ENCODE measurements at regions not wholly inside any gene's neighbourhood (a gene's known extent, or its start where the extent isn't known, plus 50 kb on each side); places are given as distances from the start of the nearest gene placed in this dataset.

DNA sequence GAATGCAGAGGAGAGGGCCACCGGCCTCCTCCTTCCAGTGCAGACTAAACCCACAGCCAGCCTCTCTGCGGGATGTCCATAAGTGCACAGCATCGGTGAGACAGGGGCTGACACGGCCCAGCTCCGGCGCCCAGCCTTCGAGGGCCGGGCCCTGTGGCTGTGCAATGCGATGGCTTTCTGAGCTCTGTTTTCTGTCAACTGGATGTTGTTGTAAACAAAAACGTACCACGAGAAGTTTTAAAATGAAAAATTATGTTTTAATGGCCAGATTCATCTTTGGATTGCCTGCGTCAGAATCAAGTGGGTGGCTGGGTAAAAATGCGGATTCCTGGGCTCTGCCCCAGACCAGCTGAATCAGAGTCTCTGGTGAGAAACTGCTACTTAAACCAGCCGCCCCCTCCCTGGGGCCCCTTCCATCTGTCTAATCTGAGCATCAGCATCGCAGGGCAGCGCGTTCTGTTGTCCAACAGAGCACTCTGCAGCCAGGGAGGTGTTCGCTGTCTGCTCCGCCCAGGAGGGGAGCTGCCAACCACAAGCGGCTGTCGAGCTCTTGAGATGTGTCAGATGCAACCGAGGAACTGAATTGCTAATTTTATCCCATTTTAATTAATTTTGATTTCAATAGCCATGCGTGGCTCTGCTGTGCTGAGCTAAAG lies 133.4 kb downstream of the RFLNA start:
- TF ChIP-seq, protein P1, sequence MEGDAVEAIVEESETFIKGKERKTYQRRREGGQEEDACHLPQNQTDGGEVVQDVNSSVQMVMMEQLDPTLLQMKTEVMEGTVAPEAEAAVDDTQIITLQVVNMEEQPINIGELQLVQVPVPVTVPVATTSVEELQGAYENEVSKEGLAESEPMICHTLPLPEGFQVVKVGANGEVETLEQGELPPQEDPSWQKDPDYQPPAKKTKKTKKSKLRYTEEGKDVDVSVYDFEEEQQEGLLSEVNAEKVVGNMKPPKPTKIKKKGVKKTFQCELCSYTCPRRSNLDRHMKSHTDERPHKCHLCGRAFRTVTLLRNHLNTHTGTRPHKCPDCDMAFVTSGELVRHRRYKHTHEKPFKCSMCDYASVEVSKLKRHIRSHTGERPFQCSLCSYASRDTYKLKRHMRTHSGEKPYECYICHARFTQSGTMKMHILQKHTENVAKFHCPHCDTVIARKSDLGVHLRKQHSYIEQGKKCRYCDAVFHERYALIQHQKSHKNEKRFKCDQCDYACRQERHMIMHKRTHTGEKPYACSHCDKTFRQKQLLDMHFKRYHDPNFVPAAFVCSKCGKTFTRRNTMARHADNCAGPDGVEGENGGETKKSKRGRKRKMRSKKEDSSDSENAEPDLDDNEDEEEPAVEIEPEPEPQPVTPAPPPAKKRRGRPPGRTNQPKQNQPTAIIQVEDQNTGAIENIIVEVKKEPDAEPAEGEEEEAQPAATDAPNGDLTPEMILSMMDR (IDR thresholded peaks at IDR 0.05; ENCODE audit: low read length, missing control alignments) = no peak
- DNase-seq (ENCODE audit: low read depth) = peak; percentile 52
- H3K4me3 ChIP-seq (replicated peaks; ENCODE audit: low read depth, low read length) = no peak overlapping the region

GRCh38 chr12:124426594-124427555 lies 132.0 kb downstream of the RFLNA start:
- no peak overlapping the region for H3K4me3 ChIP-seq (replicated peaks; ENCODE audit: low read depth, low read length)
- DNase-seq (ENCODE audit: low read depth) = no peak
- TF ChIP-seq, protein P1 (IDR thresholded peaks at IDR 0.05; ENCODE audit: low read length, missing control alignments) = no peak

DNA sequence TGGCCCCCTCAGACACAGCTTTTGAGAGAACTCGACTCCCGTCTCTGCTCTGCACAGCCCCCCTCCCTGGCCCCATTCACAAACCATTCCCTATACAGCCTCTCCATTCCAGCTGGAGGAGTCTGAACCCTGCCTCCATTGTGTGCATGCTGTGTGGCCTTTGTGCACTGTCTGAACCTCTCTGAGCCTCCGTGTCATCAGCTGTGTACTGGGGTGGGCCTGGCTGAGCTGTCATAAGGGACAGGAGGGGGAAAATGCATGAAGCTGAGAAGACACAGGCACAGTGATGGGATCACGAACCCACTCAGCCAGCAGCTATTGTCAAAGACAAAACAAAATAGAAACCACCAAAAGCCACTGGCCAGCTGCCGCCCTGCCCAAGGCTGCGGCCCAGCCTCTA lies 130.8 kb downstream of the RFLNA start:
- no peak for DNase-seq (ENCODE audit: low read depth)
- TF ChIP-seq, protein P1 (IDR thresholded peaks at IDR 0.05; ENCODE audit: low read length, missing control alignments) = no peak
- no peak overlapping the region for H3K4me3 ChIP-seq (replicated peaks; ENCODE audit: low read depth, low read length)

- no peak for DNase-seq (ENCODE audit: low read depth)
- no peak overlapping the region for H3K4me3 ChIP-seq (replicated peaks; ENCODE audit: low read depth, low read length)
- TF ChIP-seq, protein P1 (IDR thresholded peaks at IDR 0.05; ENCODE audit: low read length, missing control alignments) = no peak
Observed at GRCh38 chr12:124424516-124424905, 129.6 kb downstream of the RFLNA start.

DNA sequence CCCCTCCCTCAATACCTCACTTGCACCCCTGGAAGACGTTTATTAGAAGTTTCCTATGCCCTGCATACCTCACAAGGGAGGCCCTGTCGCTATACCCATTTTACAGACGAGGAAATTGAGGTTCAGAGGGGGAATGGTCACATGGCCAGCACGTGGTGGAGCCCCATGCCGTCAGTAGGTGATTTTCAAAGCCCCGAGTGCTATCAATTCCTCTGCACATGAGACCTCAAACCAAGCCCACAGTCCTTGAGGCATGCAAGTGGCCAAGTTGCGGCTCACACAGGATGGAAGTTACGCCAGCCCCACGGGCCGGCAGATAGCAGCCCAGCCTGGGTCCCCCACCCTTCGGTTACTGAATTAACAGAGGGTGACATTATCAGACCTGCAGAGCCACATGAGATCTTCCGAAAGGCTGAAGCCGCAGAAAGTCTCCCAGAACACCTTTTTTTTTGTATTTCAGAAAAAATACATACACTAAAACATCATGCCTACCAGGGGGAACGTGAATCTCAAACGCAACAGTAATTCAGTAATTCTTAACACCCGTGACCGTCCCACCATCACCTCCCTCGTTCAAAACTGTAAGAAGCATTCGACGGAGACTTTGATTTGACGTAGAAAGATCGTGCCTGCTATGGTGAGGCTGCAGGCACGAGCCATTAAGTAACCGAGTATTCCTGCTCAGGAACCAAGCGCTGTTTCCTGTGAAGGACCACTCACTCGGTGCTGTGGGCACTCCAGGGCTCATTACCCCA lies 129.0 kb downstream of the RFLNA start:
- DNase-seq (ENCODE audit: low read depth) = no peak

More for the DNA sequence above, 129.0 kb downstream of the RFLNA start:
- no peak overlapping the region for H3K4me3 ChIP-seq (replicated peaks; ENCODE audit: low read depth, low read length)
- TF ChIP-seq, protein P1 (IDR thresholded peaks at IDR 0.05; ENCODE audit: low read length, missing control alignments) = no peak

All from fibroblast of pulmonary artery (primary cell).